ENCODE measurements at regions not wholly inside any gene's neighbourhood (a gene's known extent, or its start where the extent isn't known, plus 50 kb on each side); places are given as distances from the start of the nearest gene placed in this dataset.

GRCh38 chr1:30485072-30485471 is 238.3 kb downstream of the MATN1 start:
- no peak for TF ChIP-seq TAF1 (IDR thresholded peaks at IDR 0.05; ENCODE audit: borderline replicate concordance, insufficient read depth, low read length)
- no peak for TF ChIP-seq REST (IDR thresholded peaks at IDR 0.05; ENCODE audit: insufficient read depth in 1 of 2, low read depth in 2 of 2, low read length in 2 of 2)
- no peak for TF ChIP-seq SIN3A (IDR thresholded peaks at IDR 0.05; ENCODE audit: borderline replicate concordance, insufficient read depth, low read length)
- no peak for TF ChIP-seq POLR2AphosphoS5 (IDR thresholded peaks at IDR 0.05; ENCODE audit: low read depth, low read length)
- no peak for TF ChIP-seq FOXP2 (optimal IDR thresholded peaks at IDR 0.05; ENCODE audit: borderline replicate concordance, extremely low read depth, extremely low read length, insufficient read depth)

GRCh38 chr1:30484668-30485067 is 238.7 kb downstream of the MATN1 start:
- no peak for TF ChIP-seq TAF1 (IDR thresholded peaks at IDR 0.05; ENCODE audit: borderline replicate concordance, insufficient read depth, low read length)
- TF ChIP-seq POLR2AphosphoS5 (IDR thresholded peaks at IDR 0.05; ENCODE audit: low read depth, low read length) = no peak
- no peak for TF ChIP-seq SIN3A (IDR thresholded peaks at IDR 0.05; ENCODE audit: borderline replicate concordance, insufficient read depth, low read length)
- no peak for TF ChIP-seq REST (IDR thresholded peaks at IDR 0.05; ENCODE audit: insufficient read depth in 1 of 2, low read depth in 2 of 2, low read length in 2 of 2)
- no peak for TF ChIP-seq FOXP2 (optimal IDR thresholded peaks at IDR 0.05; ENCODE audit: borderline replicate concordance, extremely low read depth, extremely low read length, insufficient read depth)

GRCh38 chr1:30479575-30479974 is 243.8 kb downstream of the MATN1 start:
- TF ChIP-seq REST (IDR thresholded peaks at IDR 0.05; ENCODE audit: insufficient read depth in 1 of 2, low read depth in 2 of 2, low read length in 2 of 2) = no peak

GRCh38 chr1:30478799-30479563 is 244.4 kb downstream of the MATN1 start:
- TF ChIP-seq TAF1 (IDR thresholded peaks at IDR 0.05; ENCODE audit: borderline replicate concordance, insufficient read depth, low read length) (no peak), SIN3A (IDR thresholded peaks at IDR 0.05; ENCODE audit: borderline replicate concordance, insufficient read depth, low read length) (no peak), FOXP2 (optimal IDR thresholded peaks at IDR 0.05; ENCODE audit: borderline replicate concordance, extremely low read depth, extremely low read length, insufficient read depth) (no peak), REST (IDR thresholded peaks at IDR 0.05; ENCODE audit: insufficient read depth in 1 of 2, low read depth in 2 of 2, low read length in 2 of 2) (no peak), POLR2AphosphoS5 (IDR thresholded peaks at IDR 0.05; ENCODE audit: low read depth, low read length) (no peak)

- no peak for TF ChIP-seq TAF1 (IDR thresholded peaks at IDR 0.05; ENCODE audit: borderline replicate concordance, insufficient read depth, low read length)
- no peak for TF ChIP-seq POLR2AphosphoS5 (IDR thresholded peaks at IDR 0.05; ENCODE audit: low read depth, low read length)
- TF ChIP-seq FOXP2 (optimal IDR thresholded peaks at IDR 0.05; ENCODE audit: borderline replicate concordance, extremely low read depth, extremely low read length, insufficient read depth) = no peak
- TF ChIP-seq SIN3A (IDR thresholded peaks at IDR 0.05; ENCODE audit: borderline replicate concordance, insufficient read depth, low read length) = no peak
- TF ChIP-seq REST (IDR thresholded peaks at IDR 0.05; ENCODE audit: insufficient read depth in 1 of 2, low read depth in 2 of 2, low read length in 2 of 2) = no peak
Measured at GRCh38 chr1:30478283-30478682, 245.1 kb downstream of the MATN1 start.

All from PFSK-1 (cell line).